Prostate gland (tissue), 2 donors: ENCODE measurements at regions not wholly inside any gene's neighbourhood (a gene's known extent, or its start where the extent isn't known, plus 50 kb on each side); places are given as distances from the start of the nearest gene placed in this dataset.

Experiments
- DNase-seq: peaks from one replicate; pipeline ENCODE4 v3.0.0-alpha.2; 2019; ENCODE audit warnings: low spot score
- H3K27ac ChIP-seq, 2 donors: fragments of 200-600 bp; sonication (generic); 2 replicates each; pipeline ENCODE4 v1.5.1; 2017 to 2019
- H3K27me3 ChIP-seq: fragments of 200-600 bp; sonication (generic); replicated peaks from 2 replicates; pipeline ENCODE4 v1.5.1; 2019; ENCODE audit not compliant: insufficient read depth
- H3K36me3 ChIP-seq, 2 donors: fragments of 200-600 bp; sonication (generic); 1 replicate in 1 of 2; 2 replicates in 1 of 2; pipeline versions ENCODE4 v1.5.1 to v1.8.1; 2017 to 2019
- H3K4me1 ChIP-seq: fragments of 200-600 bp; sonication (generic); replicated peaks from 2 replicates; pipeline ENCODE4 v1.5.1; 2019
- H3K4me3 ChIP-seq, 2 donors: fragments of 200-600 bp; sonication (generic); 2 replicates each; pipeline ENCODE4 v1.5.1; 2017 to 2019
- H3K9me3 ChIP-seq: fragments of 200-600 bp; sonication (generic); 2 replicates; pipeline ENCODE4 v1.5.1; 2017
- POLR2A ChIP-seq: fragments of 450-650 bp; IDR thresholded peaks from one replicate; pipeline ENCODE4 v1.6.1; 2016; ENCODE audit warnings: antibody characterized with exemption, mild to moderate bottlenecking
- POLR2AphosphoS5 ChIP-seq: sonication (generic); formaldehyde crosslinking; IDR thresholded peaks from one replicate; pipeline ENCODE4 v1.6.1; 2017; ENCODE audit warnings: antibody characterized with exemption
- WGBS: methylation state at CpG from one replicate; pipeline ENCODE4 v1.1.5; 2018; 5-methylcytosine and 5-hydroxymethylcytosine counted together
- intact Hi-C: fragments of 100-400 bp; cut with DNase I; formaldehyde crosslinking; loops from one replicate; pipeline ENCODE4 v1.14.2; 2022
- TF ChIP-seq, protein P1 (sequence below), 4 experiments: fragments of 200-600 bp in 2 of 4; fragments of 450-650 bp in 2 of 4; sonication (generic) in 2 of 4; IDR thresholded peaks; 1 replicate in 3 of 4; 2 replicates in 1 of 4; pipeline ENCODE4 v1.5.1; 2016 to 2019; ENCODE audit warnings: antibody characterized with exemption in 4 of 4, mild to moderate bottlenecking in 2 of 4, moderate library complexity in 2 of 4

DNA sequence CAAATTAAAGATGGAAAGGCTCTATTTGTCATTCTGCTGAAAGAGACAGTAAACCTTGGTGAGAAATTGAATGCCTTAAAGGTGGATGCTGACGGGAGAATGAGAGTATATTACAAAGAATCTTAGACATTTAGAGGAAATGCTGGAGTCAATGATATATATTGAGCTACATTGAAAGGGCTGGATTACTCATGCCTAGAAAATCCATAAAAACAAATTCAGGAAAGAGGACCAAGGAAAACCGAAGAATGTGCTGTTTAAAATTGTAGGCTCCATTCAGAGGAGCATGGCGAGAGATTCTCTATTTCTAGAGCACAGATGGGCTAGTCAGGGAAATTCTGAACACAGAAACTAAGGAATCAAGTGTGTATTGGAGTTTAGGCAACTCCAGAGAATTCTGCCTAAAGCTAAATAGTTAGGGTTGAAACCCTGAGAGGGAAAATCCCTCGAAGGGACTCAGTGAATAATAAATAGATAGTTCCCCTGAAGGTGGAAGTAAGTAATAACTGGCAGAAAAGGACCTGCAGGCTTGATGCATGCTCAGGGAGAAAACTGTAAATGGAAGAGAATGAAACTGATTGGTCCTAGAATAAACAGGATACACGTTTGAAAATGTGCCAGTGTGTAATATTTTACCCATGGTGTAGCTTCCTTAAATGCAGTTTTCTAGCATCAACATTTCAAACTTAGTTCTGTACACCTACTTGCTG is 1532.4 kb upstream of the TENM3 start:
- Histone ChIP-seq H3K27me3 (no peaks in the 10 kb centered on the region), H3K9me3 (no peaks in the 10 kb centered on the region), H3K4me1 (no peaks in the 10 kb centered on the region), H3K36me3 (no peaks in the 10 kb centered on the region), H3K27ac (no peak overlapping the region), H3K4me3 (no peak overlapping the region)
- intact Hi-C loops, result no loop called here
- TF ChIP-seq, protein P1, sequence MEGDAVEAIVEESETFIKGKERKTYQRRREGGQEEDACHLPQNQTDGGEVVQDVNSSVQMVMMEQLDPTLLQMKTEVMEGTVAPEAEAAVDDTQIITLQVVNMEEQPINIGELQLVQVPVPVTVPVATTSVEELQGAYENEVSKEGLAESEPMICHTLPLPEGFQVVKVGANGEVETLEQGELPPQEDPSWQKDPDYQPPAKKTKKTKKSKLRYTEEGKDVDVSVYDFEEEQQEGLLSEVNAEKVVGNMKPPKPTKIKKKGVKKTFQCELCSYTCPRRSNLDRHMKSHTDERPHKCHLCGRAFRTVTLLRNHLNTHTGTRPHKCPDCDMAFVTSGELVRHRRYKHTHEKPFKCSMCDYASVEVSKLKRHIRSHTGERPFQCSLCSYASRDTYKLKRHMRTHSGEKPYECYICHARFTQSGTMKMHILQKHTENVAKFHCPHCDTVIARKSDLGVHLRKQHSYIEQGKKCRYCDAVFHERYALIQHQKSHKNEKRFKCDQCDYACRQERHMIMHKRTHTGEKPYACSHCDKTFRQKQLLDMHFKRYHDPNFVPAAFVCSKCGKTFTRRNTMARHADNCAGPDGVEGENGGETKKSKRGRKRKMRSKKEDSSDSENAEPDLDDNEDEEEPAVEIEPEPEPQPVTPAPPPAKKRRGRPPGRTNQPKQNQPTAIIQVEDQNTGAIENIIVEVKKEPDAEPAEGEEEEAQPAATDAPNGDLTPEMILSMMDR (IDR thresholded peaks at IDR 0.05), result no peak
- TF ChIP-seq POLR2A (no peak), POLR2AphosphoS5 (no peak)
- DNase-seq, result no peak
- WGBS, result 67% methylated on average over 5 of the region's 5 CpGs

DNA sequence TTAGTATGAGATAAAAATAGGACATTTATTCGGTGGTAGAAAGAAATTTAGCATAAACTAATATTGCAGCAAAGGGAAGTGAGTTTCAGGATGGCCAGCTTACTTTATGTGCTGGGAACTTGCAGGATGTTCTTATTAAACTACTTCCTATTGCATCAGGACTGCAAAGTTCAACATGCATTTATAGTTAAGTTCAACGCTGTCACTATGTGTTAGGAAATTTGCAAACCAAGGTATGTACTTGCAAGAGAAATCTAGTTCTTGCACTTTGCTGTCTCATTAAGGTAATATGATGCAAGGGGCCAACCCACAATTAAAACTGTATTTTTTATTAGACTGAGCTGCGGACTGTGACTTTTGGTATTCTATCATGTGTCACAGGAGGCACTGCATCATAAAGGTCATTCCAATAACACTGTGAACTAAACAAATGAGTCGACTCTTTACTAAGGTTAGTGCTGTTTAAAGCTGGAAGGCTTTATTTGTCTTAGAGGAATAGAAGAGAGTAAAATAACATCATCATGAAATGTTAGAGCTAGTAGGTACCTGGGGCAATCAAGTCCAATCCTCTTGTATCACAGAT is 1525.7 kb upstream of the TENM3 start:
- 52% methylated on average over 4 of the region's 4 CpGs for WGBS
- no peak overlapping the region for H3K27ac ChIP-seq
- no peak for DNase-seq
- H3K9me3 ChIP-seq, result no peaks in the 10 kb centered on the region
- no peaks in the 10 kb centered on the region for H3K27me3 ChIP-seq
- TF ChIP-seq, protein P1 (IDR thresholded peaks at IDR 0.05), result no peak
- no peak for TF ChIP-seq POLR2A
- H3K4me1 ChIP-seq, result no peaks in the 10 kb centered on the region
- intact Hi-C loops, result no loop called here
- H3K36me3 ChIP-seq, result no peaks in the 10 kb centered on the region
- no peak overlapping the region for H3K4me3 ChIP-seq

DNA sequence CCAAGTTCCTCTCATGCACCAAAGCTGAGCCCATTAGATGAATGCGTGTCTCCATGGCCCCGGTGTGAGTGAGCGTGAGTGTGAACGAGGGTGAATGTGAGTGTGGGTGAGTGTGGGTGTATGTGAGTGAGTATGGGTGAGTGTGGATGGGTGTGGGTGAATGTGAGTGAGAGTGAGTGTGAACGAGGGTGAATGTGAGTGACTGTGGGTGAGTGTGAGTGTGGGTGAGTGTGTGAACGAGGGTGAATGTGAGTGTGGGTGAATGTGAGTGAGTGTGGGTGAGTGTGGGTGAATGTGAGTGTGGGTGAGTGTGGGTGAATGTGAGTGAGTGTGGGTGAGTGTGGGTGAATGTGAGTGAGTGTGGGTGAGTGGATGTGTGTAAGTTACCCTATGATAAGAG is 1521.8 kb upstream of the TENM3 start:
- intact Hi-C loops, result no loop called here
- 78% methylated on average over 6 of the region's 6 CpGs for WGBS

DNA sequence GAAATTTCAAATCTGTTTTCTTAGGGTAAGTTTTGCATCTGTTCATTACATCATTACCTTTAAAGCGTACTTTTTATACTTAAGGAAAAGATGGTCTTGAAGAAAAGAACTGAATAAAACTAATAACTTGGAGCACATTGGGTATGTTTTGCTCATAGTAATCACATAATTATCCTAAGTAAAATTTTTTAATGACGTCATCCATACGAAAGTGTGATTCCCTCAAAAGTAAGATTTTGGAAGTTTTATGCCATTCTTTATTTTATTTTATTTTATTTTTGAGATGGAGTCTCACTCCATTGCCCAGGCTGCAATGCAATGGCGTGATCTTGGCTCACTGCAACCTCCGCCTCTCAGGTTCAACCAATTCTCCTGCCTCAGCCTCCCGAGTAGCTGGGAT is 1516.6 kb upstream of the TENM3 start:
- intact Hi-C loops, result no loop called here
- Histone ChIP-seq H3K27ac (no peak overlapping the region), H3K9me3 (no peaks in the 10 kb centered on the region), H3K4me3 (no peak overlapping the region), H3K4me1 (no peaks in the 10 kb centered on the region), H3K27me3 (no peaks in the 10 kb centered on the region), H3K36me3 (no peaks in the 10 kb centered on the region)
- DNase-seq, result no peak
- WGBS, result 81% methylated on average over 6 of the region's 6 CpGs
- TF ChIP-seq POLR2AphosphoS5 (no peak), POLR2A (no peak)
- TF ChIP-seq, protein P1 (IDR thresholded peaks at IDR 0.05), result no peak

More for the DNA sequence above, 1521.8 kb upstream of the TENM3 start:
- H3K27ac ChIP-seq, result no peak overlapping the region
- H3K36me3 ChIP-seq, result no peaks in the 10 kb centered on the region
- no peak overlapping the region for H3K4me3 ChIP-seq
- no peak for TF ChIP-seq POLR2AphosphoS5
- TF ChIP-seq, protein P1 (IDR thresholded peaks at IDR 0.05), result no peak
- no peak for TF ChIP-seq POLR2A
- no peaks in the 10 kb centered on the region for H3K27me3 ChIP-seq
- DNase-seq, result no peak
- no peaks in the 10 kb centered on the region for H3K9me3 ChIP-seq
- no peaks in the 10 kb centered on the region for H3K4me1 ChIP-seq

DNA sequence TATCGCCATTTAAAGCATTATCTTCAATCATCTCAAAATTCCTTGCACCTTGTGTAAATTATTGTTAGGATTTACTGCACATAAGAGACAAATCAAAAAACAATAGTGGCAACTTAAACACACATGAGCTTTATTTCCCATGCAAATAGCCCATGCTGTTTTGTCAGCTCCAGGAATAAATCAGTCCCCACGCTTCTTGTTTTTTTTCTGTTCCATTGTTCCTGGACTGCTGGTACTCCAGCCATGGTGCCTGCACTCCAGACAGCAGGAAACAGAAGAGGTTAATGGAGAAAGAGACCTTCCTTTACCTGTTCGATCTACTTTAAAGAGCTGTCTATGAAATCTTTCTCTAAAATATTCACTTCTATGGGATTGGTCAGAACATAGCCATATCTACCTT is 1515.7 kb upstream of the TENM3 start:
- intact Hi-C loops, result no loop called here
- H3K4me3 ChIP-seq, result no peak overlapping the region
- TF ChIP-seq, protein P1 (IDR thresholded peaks at IDR 0.05), result no peak
- no peaks in the 10 kb centered on the region for H3K27me3 ChIP-seq
- DNase-seq, result no peak
- H3K36me3 ChIP-seq, result no peaks in the 10 kb centered on the region
- no peak overlapping the region for H3K27ac ChIP-seq
- 66% methylated on average over 3 of the region's 3 CpGs for WGBS
- no peaks in the 10 kb centered on the region for H3K4me1 ChIP-seq
- H3K9me3 ChIP-seq, result no peaks in the 10 kb centered on the region
